HEK293 (cell line): ENCODE measurements at regions not wholly inside any gene's neighbourhood (a gene's known extent, or its start where the extent isn't known, plus 50 kb on each side); places are given as distances from the start of the nearest gene placed in this dataset.

Experiments
- CTCF ChIA-PET: fragments of 350-600 bp; formaldehyde crosslinking; extraction: SDS; loops from one replicate; lab custom pipeline; 2021; ENCODE audit warnings: antibody characterized with exemption; lab: Yijun Ruan, JAX
- POLR2A ChIA-PET: fragments of 300-600 bp; formaldehyde crosslinking; extraction: SDS; loops from one replicate; lab custom pipeline; 2020; ENCODE audit warnings: antibody characterized with exemption, inconsistent platforms; lab: Yijun Ruan, JAX
- H3K27ac ChIP-seq: fragments of 200-500 bp; sonication (Bioruptor generic); 2 replicates; pipeline ENCODE4 v1.5.1; 2014; ENCODE audit warnings: low read depth, low read length, control low read depth, inconsistent platforms; ENCODE audit errors: extremely low read depth
- H3K36me3 ChIP-seq, 2 experiments: fragments of 200-500 bp in 1 of 2; sonication (Bioruptor generic) in 1 of 2; 1 replicate in 1 of 2; 2 replicates in 1 of 2; pipeline ENCODE4 v1.5.1; 2014 to 2017; ENCODE audit warnings: inconsistent platforms in 2 of 2, low read length in 2 of 2; ENCODE audit not compliant: control insufficient read depth in 2 of 2, insufficient read depth in 1 of 2
- H3K4me1 ChIP-seq: fragments of 200-500 bp; sonication (Bioruptor generic); 2 replicates; pipeline ENCODE4 v1.5.1; 2014; ENCODE audit warnings: mild to moderate bottlenecking, low read length, inconsistent platforms; ENCODE audit not compliant: control insufficient read depth, insufficient read depth
- H3K4me3 ChIP-seq: 2 replicates; pipeline ENCODE4 v1.5.1; 2011; ENCODE audit warnings: low read depth, mild to moderate bottlenecking, control low read depth, low read length, moderate library complexity
- H3K9me3 ChIP-seq: fragments of 200-500 bp; sonication (Bioruptor generic); 2 replicates; pipeline ENCODE4 v1.5.1; 2014; ENCODE audit warnings: low read depth, low read length, inconsistent platforms; ENCODE audit not compliant: control insufficient read depth, insufficient read depth
- FEZF1 ChIP-seq: fragments of 450-650 bp; formaldehyde crosslinking; IDR thresholded peaks from 2 replicates; pipeline ENCODE4 v1.5.1; 2016; ENCODE audit warnings: missing biosample characterization, missing genetic modification characterization
- GLIS1 ChIP-seq: fragments of 450-650 bp; formaldehyde crosslinking; IDR thresholded peaks from 2 replicates; pipeline ENCODE4 v1.5.1; 2016; ENCODE audit warnings: missing biosample characterization, missing genetic modification characterization
- GLIS2 ChIP-seq: fragments of 450-650 bp; formaldehyde crosslinking; IDR thresholded peaks from 2 replicates; pipeline ENCODE4 v1.5.1; 2016; ENCODE audit warnings: missing biosample characterization, missing genetic modification characterization
- KLF10 ChIP-seq: fragments of 450-650 bp; IDR thresholded peaks from 2 replicates; pipeline ENCODE4 v1.5.1; 2018; ENCODE audit warnings: missing biosample characterization, mild to moderate bottlenecking, missing genetic modification characterization
- PRDM6 ChIP-seq: fragments of 450-650 bp; formaldehyde crosslinking; IDR thresholded peaks from 2 replicates; pipeline ENCODE4 v1.5.1; 2017; ENCODE audit warnings: missing biosample characterization, missing genetic modification characterization
- SP7 ChIP-seq: fragments of 450-650 bp; formaldehyde crosslinking; IDR thresholded peaks from 2 replicates; pipeline ENCODE4 v1.5.1; 2016; ENCODE audit warnings: missing biosample characterization, missing genetic modification characterization
- ZBTB26 ChIP-seq: fragments of 450-650 bp; formaldehyde crosslinking; optimal IDR thresholded peaks from 2 replicates; pipeline ENCODE3; 2016; ENCODE audit warnings: missing biosample characterization, mild to moderate bottlenecking, missing genetic modification characterization
- ZIC2 ChIP-seq: fragments of 450-650 bp; formaldehyde crosslinking; IDR thresholded peaks from 2 replicates; pipeline ENCODE4 v1.5.1; 2016; ENCODE audit warnings: missing biosample characterization, missing genetic modification characterization
- ZNF16 ChIP-seq: fragments of 450-650 bp; formaldehyde crosslinking; IDR thresholded peaks from 2 replicates; pipeline ENCODE4 v1.5.1; 2016; ENCODE audit warnings: low read depth, missing biosample characterization, missing genetic modification characterization
- ZNF18 ChIP-seq: fragments of 450-650 bp; formaldehyde crosslinking; IDR thresholded peaks from 2 replicates; pipeline ENCODE4 v1.5.1; 2016; ENCODE audit warnings: missing biosample characterization, missing genetic modification characterization
- ZNF23 ChIP-seq: fragments of 450-650 bp; formaldehyde crosslinking; IDR thresholded peaks from 2 replicates; pipeline ENCODE4 v1.5.1; 2016; ENCODE audit warnings: missing biosample characterization, missing genetic modification characterization, borderline replicate concordance
- ZNF266 ChIP-seq: fragments of 450-650 bp; formaldehyde crosslinking; IDR thresholded peaks from 2 replicates; pipeline ENCODE4 v1.5.1; 2016; ENCODE audit warnings: missing biosample characterization, missing genetic modification characterization, low read depth
- ZNF558 ChIP-seq: fragments of 450-650 bp; formaldehyde crosslinking; IDR thresholded peaks from 2 replicates; pipeline ENCODE4 v1.5.1; 2016; ENCODE audit warnings: missing biosample characterization, missing genetic modification characterization
- ZNF621 ChIP-seq: fragments of 450-650 bp; formaldehyde crosslinking; IDR thresholded peaks from 2 replicates; pipeline ENCODE4 v1.5.1; 2017; ENCODE audit warnings: missing biosample characterization, missing genetic modification characterization
- ZNF629 ChIP-seq: fragments of 450-650 bp; formaldehyde crosslinking; IDR thresholded peaks from 2 replicates; pipeline ENCODE4 v1.5.1; 2017; ENCODE audit warnings: missing biosample characterization, missing genetic modification characterization
- ZNF707 ChIP-seq: fragments of 450-650 bp; formaldehyde crosslinking; IDR thresholded peaks from 2 replicates; pipeline ENCODE4 v1.5.1; 2016; ENCODE audit warnings: missing biosample characterization, missing genetic modification characterization
- TF ChIP-seq, protein P1 (sequence below): sonication (generic); formaldehyde crosslinking; IDR thresholded peaks from 2 replicates; pipeline ENCODE4 v1.8.1; 2022; ENCODE audit warnings: mild to moderate bottlenecking, moderate library complexity, missing genetic modification reagents
- TF ChIP-seq, protein P2 (sequence below): fragments of 450-650 bp; formaldehyde crosslinking; IDR thresholded peaks from 2 replicates; pipeline ENCODE4 v1.5.1; 2016; ENCODE audit warnings: missing biosample characterization, missing genetic modification characterization
- TF ChIP-seq, protein P3 (sequence below): fragments of 450-650 bp; formaldehyde crosslinking; IDR thresholded peaks from 2 replicates; pipeline ENCODE4 v1.5.1; 2016; ENCODE audit warnings: missing biosample characterization, missing genetic modification characterization

DNA sequence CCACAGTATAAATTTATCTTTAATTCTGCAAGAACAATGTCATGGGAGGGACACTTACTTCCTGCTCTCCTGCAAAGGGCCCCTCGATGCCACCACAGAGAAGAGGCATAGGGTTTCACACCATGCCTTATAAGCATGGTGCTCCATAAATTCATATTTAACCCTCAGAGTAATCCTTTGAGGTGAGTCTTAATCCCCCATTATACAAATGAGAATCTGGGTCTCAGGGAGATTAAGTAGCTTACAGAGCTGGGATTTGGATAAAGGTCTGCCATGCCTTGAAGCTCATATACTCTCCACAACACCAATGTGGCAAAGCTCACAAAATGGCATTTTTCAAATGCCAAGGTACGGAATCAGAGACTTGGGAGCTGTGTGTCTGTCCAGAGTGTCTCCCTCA lies 268.5 kb upstream of the CCL2 start (continued):
- TF ChIP-seq ZBTB26 (tag by site-specific recombination) (no peak), ZNF266 (tag by site-specific recombination) (no peak)

DNA sequence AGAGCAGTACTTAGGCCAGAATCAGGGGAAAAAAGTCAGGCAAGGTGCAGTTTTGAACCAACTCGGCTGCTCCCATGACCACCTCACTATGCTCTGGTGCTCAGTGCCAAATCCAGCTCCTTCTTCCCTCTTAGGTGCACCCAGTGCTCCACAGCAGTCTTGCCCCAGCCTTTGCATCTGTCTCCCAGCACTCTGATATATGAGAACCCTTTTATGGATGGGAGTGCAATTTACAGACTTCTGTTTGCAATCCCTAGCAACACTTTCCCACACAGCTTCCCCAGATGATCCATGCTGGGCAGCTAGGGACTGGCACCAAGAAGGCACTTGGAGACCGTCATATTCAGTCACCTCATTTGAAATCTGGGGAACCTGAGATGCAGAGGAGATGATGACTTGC lies 267.9 kb upstream of the CCL2 start:
- Histone ChIP-seq H3K4me1 (peaks cover 19% of the 10 kb centered on the region), H3K36me3 (no peaks in the 10 kb centered on the region), H3K4me3 (no peak overlapping the region), H3K9me3 (no peaks in the 10 kb centered on the region), H3K27ac (no peak overlapping the region)
- ChIA-PET POLR2A (no interaction called here), CTCF (interaction anchor here (0.6 kb wide), 1 partner anchor 159 kb away, joined by 3 read pairs; no protein-coding TSS in a partner anchor)
- TF ChIP-seq, protein P1, sequence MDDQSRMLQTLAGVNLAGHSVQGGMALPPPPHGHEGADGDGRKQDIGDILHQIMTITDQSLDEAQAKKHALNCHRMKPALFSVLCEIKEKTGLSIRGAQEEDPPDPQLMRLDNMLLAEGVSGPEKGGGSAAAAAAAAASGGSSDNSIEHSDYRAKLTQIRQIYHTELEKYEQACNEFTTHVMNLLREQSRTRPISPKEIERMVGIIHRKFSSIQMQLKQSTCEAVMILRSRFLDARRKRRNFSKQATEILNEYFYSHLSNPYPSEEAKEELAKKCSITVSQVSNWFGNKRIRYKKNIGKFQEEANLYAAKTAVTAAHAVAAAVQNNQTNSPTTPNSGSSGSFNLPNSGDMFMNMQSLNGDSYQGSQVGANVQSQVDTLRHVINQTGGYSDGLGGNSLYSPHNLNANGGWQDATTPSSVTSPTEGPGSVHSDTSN (CRISPR knock-in tag): no peak
- TF ChIP-seq ZNF18: no peak

DNA sequence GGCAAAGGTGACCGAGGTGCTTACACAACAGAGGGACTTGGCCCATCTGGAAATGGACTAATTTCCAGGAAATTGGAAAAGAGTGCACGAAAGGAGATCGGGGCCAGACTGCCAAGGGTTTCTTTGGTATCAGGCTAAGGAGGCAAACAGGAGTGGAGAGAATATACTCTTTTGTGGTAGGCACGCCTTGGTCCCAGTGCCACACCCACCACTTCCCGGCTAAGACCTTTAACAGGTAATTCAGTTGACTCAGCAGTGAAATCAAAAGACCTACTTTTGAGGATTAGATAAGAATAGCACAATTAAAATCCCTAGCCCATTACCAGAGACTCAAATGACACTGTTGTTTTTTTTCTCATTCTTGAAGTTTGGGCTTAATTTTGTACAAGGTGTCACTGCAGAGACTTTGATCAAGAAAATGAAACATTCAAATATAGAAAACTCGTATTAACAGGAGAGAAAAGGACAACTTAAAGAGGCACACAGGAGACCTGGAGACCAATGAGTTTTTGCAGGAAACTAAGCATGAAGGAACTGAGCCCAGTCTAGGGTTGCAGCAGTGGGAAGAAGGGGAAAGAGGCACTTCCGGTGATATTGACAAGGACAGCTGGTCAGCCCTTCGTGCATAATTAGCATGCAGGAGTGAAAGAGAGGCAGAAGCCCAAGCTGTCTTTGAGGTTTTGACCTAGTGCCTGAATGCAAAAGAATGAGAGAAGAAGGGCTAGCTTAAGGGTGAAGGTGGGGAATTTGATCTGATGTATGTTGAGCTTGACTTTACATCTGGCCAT lies 265.5 kb upstream of the CCL2 start:
- ChIA-PET POLR2A (no interaction called here), CTCF (no interaction called here)
- peaks cover 8% of the 10 kb centered on the region; the same call in 1 of the 2 replicates for H3K4me1 ChIP-seq
- no peaks in the 10 kb centered on the region for H3K36me3 ChIP-seq
- H3K27ac ChIP-seq: no peak overlapping the region
- H3K9me3 ChIP-seq: no peaks in the 10 kb centered on the region
- no peak for TF ChIP-seq ZNF23
- peak; percentile 16; the same call in 1 of the 2 replicates for TF ChIP-seq KLF10
- no peak for TF ChIP-seq ZNF558 (tag by site-specific recombination)
- H3K4me3 ChIP-seq: no peak overlapping the region

GRCh38 chr17:33990943-33991706 lies 264.0 kb upstream of the CCL2 start:
- H3K36me3 ChIP-seq: no peaks in the 10 kb centered on the region
- H3K4me1 ChIP-seq: peaks cover 8% of the 10 kb centered on the region; the same call in 1 of the 2 replicates
- no peak overlapping the region for H3K4me3 ChIP-seq
- ChIA-PET POLR2A (no interaction called here), CTCF (interaction anchor here (1.3 kb wide), 1 partner anchor 44 kb away, joined by 4 read pairs; no protein-coding TSS in a partner anchor)
- no peaks in the 10 kb centered on the region for H3K9me3 ChIP-seq
- H3K27ac ChIP-seq: no peak overlapping the region
- TF ChIP-seq ZNF707: no peak
- TF ChIP-seq ZIC2 (tag by site-specific recombination): peak; percentile 80
- 0 out of 2 replicates have a peak, but pooled peaks have one; percentile 27 for TF ChIP-seq GLIS2 (tag by site-specific recombination)
- TF ChIP-seq ZNF629 (tag by site-specific recombination): 0 out of 2 replicates have a peak, but pooled peaks have one; percentile 44
- no peak for TF ChIP-seq SP7 (tag by site-specific recombination)
- TF ChIP-seq, protein P2, sequence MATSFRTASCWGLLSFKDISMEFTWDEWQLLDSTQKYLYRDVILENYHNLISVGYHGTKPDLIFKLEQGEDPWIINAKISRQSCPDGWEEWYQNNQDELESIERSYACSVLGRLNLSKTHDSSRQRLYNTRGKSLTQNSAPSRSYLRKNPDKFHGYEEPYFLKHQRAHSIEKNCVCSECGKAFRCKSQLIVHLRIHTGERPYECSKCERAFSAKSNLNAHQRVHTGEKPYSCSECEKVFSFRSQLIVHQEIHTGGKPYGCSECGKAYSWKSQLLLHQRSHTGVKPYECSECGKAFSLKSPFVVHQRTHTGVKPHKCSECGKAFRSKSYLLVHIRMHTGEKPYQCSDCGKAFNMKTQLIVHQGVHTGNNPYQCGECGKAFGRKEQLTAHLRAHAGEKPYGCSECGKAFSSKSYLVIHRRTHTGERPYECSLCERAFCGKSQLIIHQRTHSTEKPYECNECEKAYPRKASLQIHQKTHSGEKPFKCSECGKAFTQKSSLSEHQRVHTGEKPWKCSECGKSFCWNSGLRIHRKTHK: no peak
- no peak for TF ChIP-seq FEZF1 (tag by site-specific recombination)
- TF ChIP-seq ZNF16 (tag by site-specific recombination): no peak
- TF ChIP-seq PRDM6: peak; percentile 80
- TF ChIP-seq GLIS1 (tag by site-specific recombination): peak; percentile 67
- TF ChIP-seq, protein P3, sequence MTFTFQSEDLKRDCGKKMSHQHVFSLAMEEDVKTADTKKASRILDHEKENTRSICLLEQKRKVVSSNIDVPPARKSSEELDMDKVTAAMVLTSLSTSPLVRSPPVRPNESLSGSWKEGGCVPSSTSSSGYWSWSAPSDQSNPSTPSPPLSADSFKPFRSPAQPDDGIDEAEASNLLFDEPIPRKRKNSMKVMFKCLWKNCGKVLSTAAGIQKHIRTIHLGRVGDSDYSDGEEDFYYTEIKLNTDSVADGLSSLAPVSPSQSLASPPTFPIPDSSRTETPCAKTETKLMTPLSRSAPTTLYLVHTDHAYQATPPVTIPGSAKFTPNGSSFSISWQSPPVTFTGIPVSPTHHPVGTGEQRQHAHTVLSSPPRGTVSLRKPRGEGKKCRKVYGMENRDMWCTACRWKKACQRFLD (tag by site-specific recombination): no peak
- no peak for TF ChIP-seq ZNF621
